Activated T-cell treated with anti-CD3 and anti-CD28 coated beads, Interleukin-2, amount 50 U/mL, for 48 hours (primary cell): ENCODE measurements at regions not wholly inside any gene's neighbourhood (a gene's known extent, or its start where the extent isn't known, plus 50 kb on each side); places are given as distances from the start of the nearest gene placed in this dataset.
"Not testable (repeated sequence)": the region's sequence is repeated elsewhere in the genome, so short reads cannot be mapped to it uniquely, and the experiment has no call there.

Experiments used
- DNase-seq, 2 experiments: peaks; one replicate each; pipeline ENCODE4 v3.0.0-alpha.2; 2020

- DNase-seq = no peak
Observed at GRCh38 chrX:46220822-46221221, 324.4 kb downstream of the ZNF674 start.

GRCh38 chrX:46218373-46218772 lies 326.8 kb downstream of the ZNF674 start:
- DNase-seq = no peak

GRCh38 chrX:46216406-46216805 lies 328.8 kb downstream of the ZNF674 start:
- DNase-seq = no peak

GRCh38 chrX:46211079-46211478 lies 334.1 kb downstream of the ZNF674 start:
- DNase-seq = no peak

- DNase-seq = no peak
Observed at GRCh38 chrX:46209768-46210167, 335.5 kb downstream of the ZNF674 start.

GRCh38 chrX:46209037-46209436 lies 336.2 kb downstream of the ZNF674 start:
- no peak for DNase-seq

- DNase-seq = no peak
Observed at GRCh38 chrX:46208225-46208854, 336.9 kb downstream of the ZNF674 start.

- no peak for DNase-seq
Observed at GRCh38 chrX:46204721-46205422, 340.3 kb downstream of the ZNF674 start.

GRCh38 chrX:46202733-46203514 lies 342.3 kb downstream of the ZNF674 start:
- DNase-seq = no peak

- DNase-seq = no peak
Observed at GRCh38 chrX:46200413-46200812, 344.8 kb downstream of the ZNF674 start.

GRCh38 chrX:46198858-46199257 lies 346.4 kb downstream of the ZNF674 start:
- no peak for DNase-seq

DNA sequence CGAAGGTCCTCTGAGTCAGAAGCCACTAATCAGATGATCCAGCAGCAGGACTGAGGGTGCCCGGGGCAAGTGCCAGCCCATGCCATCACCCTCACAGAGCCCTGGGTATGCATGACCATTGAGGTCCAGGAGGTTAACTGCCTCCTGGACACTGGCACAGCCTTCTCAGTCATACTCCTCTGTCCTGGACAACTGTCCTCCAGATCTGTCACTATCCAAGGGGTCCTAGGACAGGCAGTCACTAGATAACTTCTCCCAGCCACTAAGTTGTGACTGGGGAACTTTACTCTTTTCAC lies 358.5 kb downstream of the ZNF674 start:
- DNase-seq = not testable (repeated sequence)

GRCh38 chrX:46185923-46186810 lies 359.1 kb downstream of the ZNF674 start:
- DNase-seq = no peak

DNA sequence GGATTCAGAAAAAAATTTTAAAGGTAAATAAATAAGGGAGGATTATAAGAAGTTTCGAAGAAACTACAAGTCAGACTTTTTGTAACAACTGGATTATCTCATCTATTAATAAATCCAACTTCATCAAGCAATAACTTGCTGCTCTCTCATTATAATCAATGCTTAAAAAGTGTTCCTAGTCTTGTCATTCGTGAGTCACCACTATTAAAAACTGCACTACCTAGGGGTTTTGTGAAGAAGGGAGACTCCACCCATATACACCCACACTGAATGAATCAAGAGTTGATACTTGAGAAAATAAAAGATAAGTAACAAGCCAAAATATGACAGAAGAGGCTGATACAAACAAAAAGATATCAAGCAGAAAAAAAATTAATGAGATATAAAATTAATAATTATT lies 360.5 kb downstream of the ZNF674 start:
- no peak for DNase-seq

DNA sequence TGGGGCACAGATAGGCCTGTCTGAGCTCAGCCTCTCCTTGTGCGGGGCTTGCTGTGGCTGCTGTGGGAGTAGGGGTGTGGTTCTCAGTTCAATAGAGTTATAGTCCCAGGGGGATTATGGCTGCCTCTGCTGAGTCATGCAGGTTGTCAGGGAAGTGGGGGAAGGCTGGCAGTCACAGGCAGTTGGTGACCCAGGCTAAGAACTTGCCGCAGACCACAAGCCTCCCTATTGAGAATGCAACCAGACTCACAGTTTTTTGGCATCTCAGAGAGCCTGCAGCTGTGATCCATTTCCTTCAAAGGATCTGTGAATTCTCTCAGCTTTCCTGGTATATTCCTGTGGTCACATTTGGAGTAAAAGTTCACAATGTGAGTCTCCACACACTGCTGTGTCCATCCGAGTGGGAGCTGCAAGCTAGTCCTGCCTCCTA lies 364.9 kb downstream of the ZNF674 start:
- DNase-seq = peak in 1 of 2 experiments; percentile 20

DNA sequence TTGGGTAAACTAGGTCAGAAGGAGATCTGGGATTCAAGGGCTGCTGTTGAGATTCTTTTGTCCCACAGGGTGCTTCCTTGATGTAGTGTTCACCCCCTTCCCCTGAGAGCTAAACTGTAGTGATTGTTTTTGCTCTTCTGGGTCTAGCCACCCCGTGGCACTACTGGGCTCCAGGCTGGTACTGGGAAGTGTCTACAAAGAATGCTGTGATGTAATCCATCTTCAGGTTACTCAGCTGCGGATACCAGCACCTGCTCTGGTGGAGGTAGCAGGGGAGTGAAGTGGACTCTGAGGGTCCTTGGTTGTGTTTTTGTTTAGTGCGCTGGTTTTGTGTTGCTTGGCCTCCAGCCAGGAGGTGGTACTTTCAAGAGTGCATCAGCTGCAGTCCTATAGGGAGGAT lies 365.5 kb downstream of the ZNF674 start:
- no peak for DNase-seq

DNA sequence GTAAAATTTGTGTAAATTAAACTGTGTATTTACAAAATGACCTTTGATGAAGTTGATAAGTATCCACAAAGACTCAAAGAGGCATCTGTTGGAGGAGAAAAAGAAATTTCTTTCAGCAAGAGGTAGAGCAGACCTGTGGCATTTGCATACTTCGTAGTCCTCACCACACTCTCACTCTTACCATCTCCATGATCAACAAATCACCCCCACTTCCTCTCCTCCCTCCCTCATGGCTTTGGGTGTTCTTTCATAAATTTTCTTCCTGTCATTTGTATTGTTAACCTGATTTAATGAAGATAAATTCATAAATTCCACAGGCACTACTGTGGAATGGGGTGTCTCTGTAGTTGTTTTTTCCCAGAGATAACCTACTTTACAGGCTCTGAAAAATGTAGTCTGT lies 366.5 kb downstream of the ZNF674 start:
- no peak for DNase-seq

- DNase-seq = no peak
Observed at GRCh38 chrX:46173159-46173558, 372.1 kb downstream of the ZNF674 start.

DNA sequence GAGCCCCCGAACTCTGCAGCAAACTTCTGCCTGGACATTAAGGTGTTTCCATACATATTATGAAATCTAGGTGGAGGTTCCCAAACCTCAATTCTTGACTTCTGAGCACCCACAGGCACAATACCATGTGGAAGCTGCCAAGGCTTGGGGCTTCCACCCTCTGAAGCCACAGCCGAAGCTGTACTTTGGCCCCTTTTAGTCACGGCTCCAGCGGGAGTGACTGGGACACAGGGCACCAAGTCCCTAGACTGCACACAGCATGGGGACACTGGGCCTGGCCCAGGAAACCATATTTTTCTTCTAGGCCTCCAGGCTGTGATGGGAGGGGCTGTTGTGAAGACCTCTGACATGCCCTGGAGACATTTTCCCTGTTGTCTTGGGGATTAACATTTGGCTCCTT lies 373.8 kb downstream of the ZNF674 start:
- not testable (repeated sequence) for DNase-seq

DNA sequence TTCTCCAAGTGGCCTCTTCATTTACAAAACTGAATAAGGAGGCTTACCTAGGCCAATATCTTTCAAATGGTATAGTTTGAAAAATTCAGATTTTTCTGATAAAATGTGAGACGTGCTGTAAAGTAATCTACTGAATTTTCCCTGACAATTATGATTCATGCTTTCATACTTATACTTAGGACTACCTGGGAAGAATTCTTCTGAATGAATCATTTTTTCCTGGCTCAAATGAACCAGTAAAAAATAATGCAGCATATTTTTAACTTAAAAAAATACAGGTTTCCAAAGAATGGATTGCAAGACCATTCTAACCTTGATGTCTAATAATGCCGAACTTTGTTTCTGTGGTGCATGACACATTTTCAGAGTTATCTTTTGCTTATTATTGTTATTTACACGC lies 375.4 kb downstream of the ZNF674 start:
- DNase-seq = no peak

DNA sequence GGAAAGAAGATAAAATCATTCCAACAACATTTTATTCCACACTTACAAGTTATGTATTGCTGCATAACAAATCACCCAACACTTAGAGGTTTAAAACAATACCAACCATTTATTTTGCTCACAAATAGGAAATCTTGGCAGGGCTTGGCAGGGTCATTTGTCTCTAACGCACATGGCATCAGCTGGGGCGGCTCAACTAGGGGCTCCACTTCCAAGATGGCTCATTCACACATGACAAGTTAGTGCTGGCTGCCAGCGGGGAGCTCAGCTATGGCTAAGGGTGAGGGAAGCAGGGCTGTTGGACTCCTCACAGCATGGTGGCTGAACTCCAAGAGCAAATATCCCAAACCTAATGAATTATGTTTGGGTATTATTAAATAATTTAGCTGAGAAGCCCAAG lies 377.0 kb downstream of the ZNF674 start:
- DNase-seq = no peak

- DNase-seq = no peak
Observed at GRCh38 chrX:46165866-46166265, 379.4 kb downstream of the ZNF674 start.

- DNase-seq = no peak
Observed at GRCh38 chrX:46165411-46165810, 379.8 kb downstream of the ZNF674 start.
